ENCODE measurements at regions not wholly inside any gene's neighbourhood (a gene's known extent, or its start where the extent isn't known, plus 50 kb on each side); places are given as distances from the start of the nearest gene placed in this dataset.

DNA sequence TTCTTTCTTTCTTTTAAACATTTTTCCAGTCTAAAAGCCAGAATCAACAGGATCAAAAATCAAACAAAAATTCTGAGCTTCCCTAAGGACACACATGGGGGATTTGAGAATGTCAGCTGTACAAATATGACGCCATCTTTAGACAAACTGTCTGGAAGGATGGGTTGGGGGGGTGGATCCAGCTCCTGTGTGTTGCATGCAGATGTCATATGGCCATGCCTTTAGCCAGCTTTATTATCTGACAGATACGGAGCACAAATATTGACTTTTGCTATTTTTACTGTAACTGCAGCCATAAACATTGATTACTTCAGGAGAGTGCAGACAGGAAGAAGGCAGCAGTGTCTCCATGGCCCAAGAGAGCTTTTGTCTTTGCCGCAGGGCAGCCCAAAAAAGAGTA is 279.4 kb upstream of the ELAC2 start:
- no peak for DNase-seq

DNA sequence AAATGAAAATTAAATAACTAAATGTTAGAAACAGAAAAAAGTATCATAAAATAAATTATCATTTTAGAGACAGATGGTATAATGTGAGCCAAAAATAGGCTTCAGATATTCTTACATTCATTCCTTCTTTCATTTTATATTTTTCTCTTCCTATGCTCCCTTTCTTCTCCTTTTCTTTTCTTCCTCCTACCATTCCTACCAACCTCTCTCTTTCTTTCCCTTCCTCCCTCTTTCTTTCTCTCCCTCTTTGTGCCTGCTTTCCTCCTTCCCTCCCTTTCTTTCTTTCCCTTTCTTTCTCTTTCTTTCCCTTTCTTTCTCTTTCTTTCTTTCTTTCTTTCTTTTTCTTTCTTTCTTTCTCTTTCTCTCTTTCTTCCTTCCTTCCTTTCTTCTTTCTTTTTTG is 275.6 kb upstream of the ELAC2 start:
- DNase-seq: no peak

GRCh38 chr17:13292291-13292690 is 274.5 kb upstream of the ELAC2 start:
- no peak for DNase-seq

DNA sequence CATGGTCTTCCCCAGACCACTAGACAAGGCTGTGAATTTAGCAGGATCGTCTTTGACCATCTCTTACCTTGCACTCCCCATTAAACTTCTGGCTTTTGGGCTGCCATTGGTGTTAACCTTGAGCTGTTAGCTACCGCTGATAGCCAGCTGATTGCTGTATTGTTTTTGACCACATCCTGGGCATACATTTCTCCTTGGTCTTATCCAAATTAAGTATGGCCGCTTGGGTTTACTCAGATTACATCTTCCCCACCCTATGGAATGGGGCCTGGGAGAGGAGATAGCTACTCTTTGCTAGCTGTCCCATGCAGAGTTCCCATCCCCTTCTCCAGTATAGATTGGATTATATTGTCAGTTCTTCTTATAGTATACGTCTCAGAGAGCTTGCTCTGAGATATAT is 270.4 kb upstream of the ELAC2 start:
- no peak for DNase-seq

DNA sequence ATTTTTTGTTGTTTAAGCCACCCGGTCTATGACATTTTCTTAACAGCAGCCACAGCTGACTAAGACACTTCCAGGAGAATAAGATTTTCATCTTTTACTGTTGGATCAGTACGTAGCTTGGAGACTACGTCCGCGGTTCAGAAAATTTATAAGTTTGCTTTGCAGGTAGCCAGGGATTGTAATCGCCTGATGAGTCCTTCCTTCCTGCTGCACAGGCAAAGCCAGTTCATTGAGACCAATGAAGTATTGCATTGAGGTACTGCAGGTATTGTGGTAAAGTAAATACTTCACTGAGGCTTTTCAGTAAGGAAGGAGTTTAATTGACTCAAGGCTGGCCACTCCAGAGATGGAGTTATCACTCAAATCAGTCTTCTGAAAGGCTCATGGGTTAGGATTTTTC is 269.4 kb upstream of the ELAC2 start:
- DNase-seq: no peak

DNA sequence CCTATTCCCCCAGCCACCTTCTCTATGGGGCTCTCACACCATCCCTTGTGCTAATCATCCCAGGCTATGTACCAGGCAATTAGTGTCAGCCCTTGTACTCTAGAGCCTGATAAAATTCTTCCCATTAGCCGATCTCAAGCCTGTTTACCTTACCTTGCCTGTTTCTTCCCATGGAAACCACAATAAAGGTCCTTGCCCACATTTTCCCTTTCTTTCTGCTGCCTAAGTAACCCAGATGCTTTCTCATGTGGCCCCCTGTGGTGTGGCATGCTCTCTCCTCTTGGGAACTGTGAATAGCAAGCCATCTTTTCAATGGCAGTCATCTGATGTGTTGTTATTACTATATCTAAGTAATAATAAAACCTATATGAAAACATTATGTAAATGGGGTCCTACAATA is 265.8 kb upstream of the ELAC2 start:
- DNase-seq: no peak

DNA sequence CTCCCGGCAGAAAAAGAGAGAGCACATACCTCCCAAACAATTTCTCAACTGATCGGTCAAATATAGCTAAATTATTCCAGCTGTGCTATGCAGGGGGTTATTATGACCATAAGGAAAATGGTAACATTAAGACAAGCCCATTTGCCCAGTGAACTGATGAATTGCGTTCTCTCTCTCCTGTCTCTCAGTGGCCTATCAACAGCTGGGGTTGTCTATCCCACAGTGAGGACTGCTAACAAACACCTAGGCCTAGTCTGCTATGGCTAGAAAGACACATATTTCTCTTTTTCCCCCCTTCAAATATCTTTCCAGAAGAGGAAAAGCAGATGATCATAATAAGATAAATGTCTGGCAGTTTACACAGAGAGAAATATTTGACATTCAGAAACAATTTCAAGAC is 263.8 kb upstream of the ELAC2 start:
- DNase-seq: no peak

DNA sequence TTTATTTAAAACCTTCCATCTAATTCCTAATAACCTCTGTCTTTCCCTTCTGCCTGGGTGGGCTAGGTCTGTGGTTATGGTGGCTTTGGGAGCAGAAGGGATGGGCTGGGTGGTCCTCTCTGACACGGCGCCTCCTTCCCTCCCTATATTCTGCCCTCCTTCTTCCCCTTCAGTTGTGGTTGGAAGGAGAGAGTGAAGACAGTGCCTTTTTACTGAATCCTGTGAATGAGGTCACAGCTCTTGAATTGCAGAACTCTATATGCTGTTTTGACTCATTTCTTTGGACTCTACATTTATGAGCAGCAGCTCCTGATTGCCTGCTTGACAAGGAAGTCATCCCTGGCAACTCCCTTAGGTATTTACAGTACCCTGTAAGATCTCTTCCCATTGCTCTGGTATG is 256.0 kb upstream of the ELAC2 start:
- no peak for DNase-seq

GRCh38 chr17:13272296-13272695 is 254.5 kb upstream of the ELAC2 start:
- no peak for DNase-seq

DNA sequence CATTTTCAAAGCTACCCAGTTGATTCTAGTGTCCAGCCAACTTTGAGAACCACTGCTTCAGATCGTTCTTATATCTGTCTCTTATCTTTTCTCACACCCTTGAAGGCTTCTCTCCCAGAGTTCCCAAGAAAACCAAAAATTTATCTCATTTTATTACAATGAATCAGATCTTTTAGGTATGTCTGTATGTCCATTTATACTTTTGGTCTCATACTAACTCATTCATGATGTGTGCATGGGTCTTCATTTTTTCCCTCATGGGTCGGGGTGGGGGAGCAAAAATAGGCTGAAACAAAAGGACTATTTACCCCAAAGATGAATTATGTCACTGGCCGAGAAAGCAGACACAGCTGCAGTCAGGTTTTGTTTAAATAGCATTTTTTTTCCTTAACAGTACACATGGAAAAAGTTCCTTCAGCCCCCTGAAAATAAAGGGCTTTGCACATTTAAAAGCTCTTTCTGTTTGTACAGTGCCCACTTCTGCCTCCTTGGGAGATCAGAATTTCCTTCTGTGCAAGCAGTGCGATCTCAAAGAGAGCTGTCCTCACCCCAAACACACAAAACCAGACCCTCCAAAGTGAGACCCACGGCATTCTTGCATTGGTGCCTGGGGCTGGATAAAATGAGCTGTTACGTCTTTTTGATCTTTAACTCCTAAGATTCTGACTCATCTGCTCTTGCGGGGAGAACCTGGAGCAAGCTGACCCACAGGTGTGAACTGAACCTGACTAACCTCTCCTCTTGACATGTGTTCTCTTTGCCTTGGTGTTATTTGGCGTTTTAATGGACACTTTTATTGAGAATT is 251.2 kb upstream of the ELAC2 start:
- DNase-seq: no peak

DNA sequence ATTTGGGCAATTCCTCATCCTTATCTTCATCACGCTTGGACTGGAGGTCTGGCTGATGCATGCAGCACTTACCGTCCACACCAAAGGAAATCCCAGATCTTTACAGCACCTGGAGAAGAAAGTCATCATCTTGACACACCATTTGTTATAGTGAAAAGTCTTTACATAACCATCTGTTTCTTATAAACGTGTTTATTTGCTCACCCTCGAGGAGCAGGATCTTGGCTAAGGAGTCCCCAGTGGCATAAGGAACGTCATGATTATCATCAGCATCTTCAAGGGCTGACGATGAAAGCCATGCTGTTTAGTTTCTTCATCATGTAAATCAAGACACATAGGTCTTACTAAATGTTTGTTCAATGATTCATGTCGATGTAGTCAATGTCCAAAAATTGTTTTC is 248.8 kb upstream of the ELAC2 start:
- DNase-seq: no peak

DNA sequence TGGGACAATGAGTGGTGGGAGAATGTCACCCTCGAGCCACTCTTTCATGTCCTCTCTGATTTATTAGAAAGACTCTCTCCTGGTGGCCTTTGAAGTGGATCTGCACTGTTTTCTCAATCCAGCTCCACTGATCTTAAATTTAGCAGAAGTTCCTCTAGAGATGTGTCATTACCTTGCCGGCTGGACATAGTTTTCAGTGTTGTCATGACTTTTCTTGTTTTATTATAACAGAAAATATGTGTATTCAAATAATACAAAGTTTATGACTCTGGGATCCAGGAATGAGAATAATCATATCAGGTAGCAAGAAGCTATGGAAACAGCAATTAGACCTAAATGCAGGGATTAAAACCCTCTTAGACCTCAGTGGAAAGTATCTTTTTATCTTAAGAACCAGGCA is 247.5 kb upstream of the ELAC2 start:
- no peak for DNase-seq

GRCh38 chr17:13263746-13264145 is 245.9 kb upstream of the ELAC2 start:
- DNase-seq: no peak

DNA sequence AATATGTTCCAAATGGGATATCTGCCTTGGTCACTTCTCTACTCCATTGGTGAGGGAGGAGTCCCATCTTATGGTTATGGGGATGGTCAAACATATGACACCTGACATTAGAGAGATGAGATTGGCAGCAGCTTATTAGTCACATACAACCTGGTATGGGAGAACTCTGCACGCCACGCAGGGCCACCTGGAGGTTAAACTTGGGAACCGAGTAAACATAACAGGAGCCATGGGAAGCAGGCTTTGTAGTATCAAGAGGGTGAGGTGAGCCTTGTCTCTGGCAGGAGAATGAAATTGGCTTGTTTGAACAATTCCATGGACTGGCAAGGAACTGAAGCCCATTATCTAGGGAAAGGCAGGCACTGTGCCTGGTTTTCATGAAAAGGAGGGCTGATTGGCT is 238.7 kb upstream of the ELAC2 start:
- DNase-seq: no peak

GRCh38 chr17:13253733-13254410 is 236.0 kb upstream of the ELAC2 start:
- no peak for DNase-seq

GRCh38 chr17:13244513-13244912 is 226.7 kb upstream of the ELAC2 start:
- DNase-seq: no peak

- DNase-seq: no peak
Measured at GRCh38 chr17:13243585-13243984, 225.8 kb upstream of the ELAC2 start.

DNA sequence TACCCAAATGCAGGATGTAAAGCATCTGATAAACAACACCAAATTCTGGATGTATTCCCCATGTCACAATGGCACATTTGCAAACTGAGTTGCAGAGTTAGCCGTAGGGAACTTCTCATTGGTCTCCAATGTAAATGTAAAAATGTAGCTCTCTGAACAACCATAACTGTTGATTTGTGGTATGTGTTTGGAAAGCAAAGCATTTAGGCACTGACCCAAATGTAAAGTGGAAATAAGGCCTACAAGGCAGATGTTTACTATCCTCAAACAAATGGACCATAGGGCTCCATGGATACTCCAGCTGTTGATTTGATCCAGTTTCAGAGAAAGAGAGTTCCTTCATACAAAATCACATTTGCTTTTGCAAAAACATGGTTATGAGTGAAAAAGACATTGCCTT is 223.0 kb upstream of the ELAC2 start:
- DNase-seq: no peak

- DNase-seq: no peak
Measured at GRCh38 chr17:13230350-13231264, 212.8 kb upstream of the ELAC2 start.

GRCh38 chr17:13228225-13228624 is 210.4 kb upstream of the ELAC2 start:
- no peak for DNase-seq

DNA sequence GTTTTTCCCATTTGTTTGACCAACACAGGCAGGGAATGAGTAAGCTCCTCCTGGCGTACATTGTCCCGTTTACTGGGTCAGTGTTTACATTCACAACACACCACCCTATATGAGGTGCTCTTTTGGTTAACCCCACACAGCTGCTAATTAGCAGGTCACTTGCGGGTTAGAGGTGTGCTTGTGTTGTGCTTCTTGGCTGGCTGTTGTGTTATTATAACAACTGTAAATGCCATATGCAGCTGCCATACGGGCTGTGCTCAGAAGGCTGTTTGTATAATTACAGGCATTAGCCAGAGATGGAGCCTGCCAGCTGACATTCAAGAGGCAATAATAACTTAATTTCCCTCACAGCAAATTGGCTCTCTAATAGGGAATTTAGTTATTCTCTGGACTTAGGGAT is 205.1 kb upstream of the ELAC2 start:
- no peak for DNase-seq

GRCh38 chr17:13212860-13213259 is 195.0 kb upstream of the ELAC2 start:
- DNase-seq: no peak

- no peak for DNase-seq
Measured at GRCh38 chr17:13209081-13209480, 191.3 kb upstream of the ELAC2 start.
